ENCODE measurements at regions not wholly inside any gene's neighbourhood (a gene's known extent, or its start where the extent isn't known, plus 50 kb on each side); places are given as distances from the start of the nearest gene placed in this dataset.

DNA sequence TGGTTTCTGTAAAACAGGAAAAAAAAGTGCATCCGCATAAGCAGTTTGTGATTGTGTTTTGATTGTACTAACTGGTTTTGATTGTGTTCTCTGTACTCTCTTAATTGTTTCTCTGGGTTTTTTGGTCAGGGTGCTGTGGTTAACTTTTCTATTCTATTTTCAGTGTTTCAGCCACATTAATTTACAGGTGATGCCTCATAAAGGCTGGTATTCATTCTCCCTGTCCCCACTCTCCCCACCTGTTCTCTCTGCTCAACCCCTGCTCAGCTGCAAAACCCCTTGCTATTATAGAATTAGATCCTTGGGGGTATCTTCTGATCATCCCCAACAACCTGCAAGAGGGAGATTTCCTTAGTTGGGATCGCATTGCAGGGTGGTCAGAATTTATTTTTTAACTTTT is 285.4 kb upstream of the AZI2 start:
- no peak overlapping the region for H3K27ac ChIP-seq
- H3K4me3 ChIP-seq = no peak overlapping the region
- H3K9me3 ChIP-seq = no peaks in the 10 kb centered on the region
- no peak for DNase-seq
- no peak for ATAC-seq (ENCODE audit: low FRiP score in 2 of 2)
- H3K27me3 ChIP-seq = no peaks in the 10 kb centered on the region
- no peaks in the 10 kb centered on the region for H3K36me3 ChIP-seq
- no peaks in the 10 kb centered on the region for H3K4me1 ChIP-seq
- TF ChIP-seq POLR2AphosphoS5 (IDR thresholded peaks at IDR 0.05) (no peak), EP300 (IDR thresholded peaks at IDR 0.05) (no peak), POLR2A (IDR thresholded peaks at IDR 0.05) (no peak)
- TF ChIP-seq, protein P1, sequence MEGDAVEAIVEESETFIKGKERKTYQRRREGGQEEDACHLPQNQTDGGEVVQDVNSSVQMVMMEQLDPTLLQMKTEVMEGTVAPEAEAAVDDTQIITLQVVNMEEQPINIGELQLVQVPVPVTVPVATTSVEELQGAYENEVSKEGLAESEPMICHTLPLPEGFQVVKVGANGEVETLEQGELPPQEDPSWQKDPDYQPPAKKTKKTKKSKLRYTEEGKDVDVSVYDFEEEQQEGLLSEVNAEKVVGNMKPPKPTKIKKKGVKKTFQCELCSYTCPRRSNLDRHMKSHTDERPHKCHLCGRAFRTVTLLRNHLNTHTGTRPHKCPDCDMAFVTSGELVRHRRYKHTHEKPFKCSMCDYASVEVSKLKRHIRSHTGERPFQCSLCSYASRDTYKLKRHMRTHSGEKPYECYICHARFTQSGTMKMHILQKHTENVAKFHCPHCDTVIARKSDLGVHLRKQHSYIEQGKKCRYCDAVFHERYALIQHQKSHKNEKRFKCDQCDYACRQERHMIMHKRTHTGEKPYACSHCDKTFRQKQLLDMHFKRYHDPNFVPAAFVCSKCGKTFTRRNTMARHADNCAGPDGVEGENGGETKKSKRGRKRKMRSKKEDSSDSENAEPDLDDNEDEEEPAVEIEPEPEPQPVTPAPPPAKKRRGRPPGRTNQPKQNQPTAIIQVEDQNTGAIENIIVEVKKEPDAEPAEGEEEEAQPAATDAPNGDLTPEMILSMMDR (IDR thresholded peaks at IDR 0.05) = no peak
- WGBS, 2 donors = 92% methylated on average over 2 of the region's 2 CpGs

DNA sequence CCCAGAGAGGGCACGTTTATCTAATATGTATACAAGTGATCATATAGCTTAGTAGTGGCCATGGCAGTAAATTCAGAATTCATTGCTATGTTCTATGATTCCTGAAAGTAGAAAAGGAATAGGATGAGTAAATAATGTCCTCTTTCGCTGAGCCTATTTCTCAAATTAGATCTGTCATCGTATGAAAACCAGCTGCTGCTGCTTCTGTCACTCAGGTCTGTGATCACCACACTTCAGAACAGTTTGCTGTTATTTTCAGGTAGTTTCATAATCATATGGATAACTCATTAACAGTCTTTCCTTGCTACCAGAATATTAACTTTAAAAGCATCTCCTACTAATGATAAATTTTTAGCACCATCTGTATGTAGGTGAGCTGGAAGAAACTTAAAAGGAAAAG is 289.1 kb upstream of the AZI2 start:
- 60 to 61% methylated on average over 3 of the region's 3 CpGs for WGBS, 2 donors

DNA sequence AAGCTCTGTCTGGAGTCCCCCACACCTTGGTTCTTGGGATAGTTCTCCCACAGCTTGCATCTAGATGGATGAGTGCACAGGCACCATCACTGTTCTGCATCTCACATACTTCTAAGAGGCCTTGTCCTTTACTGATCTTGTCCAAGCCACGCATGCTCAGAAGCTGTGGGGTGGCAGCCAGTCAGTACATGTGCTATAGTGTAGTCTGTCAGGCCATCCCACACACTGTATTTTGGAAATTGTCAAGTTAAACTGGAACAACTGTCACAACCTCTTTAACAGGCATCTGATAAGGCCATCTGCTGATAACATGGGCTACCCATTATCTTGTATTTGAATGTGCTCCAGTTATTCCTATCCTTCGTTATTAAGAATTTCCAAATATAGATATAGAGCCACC is 296.5 kb upstream of the AZI2 start:
- no peak for ATAC-seq (ENCODE audit: low FRiP score in 2 of 2)
- H3K36me3 ChIP-seq = no peaks in the 10 kb centered on the region
- H3K9me3 ChIP-seq = no peaks in the 10 kb centered on the region
- TF ChIP-seq EP300 (IDR thresholded peaks at IDR 0.05) (no peak), POLR2A (IDR thresholded peaks at IDR 0.05) (no peak), POLR2AphosphoS5 (IDR thresholded peaks at IDR 0.05) (no peak)
- TF ChIP-seq, protein P1 (IDR thresholded peaks at IDR 0.05) = no peak
- no peaks in the 10 kb centered on the region for H3K27me3 ChIP-seq
- DNase-seq = no peak
- H3K4me1 ChIP-seq = no peaks in the 10 kb centered on the region
- WGBS, 2 donors = 84 to 87% methylated on average over 2 of the region's 2 CpGs
- no peak overlapping the region for H3K4me3 ChIP-seq
- no peak overlapping the region for H3K27ac ChIP-seq

More for the DNA sequence above, 289.1 kb upstream of the AZI2 start:
- DNase-seq (no peak), ATAC-seq (ENCODE audit: low FRiP score in 2 of 2) (no peak)
- H3K36me3 ChIP-seq = no peaks in the 10 kb centered on the region
- H3K27me3 ChIP-seq = no peaks in the 10 kb centered on the region
- TF ChIP-seq POLR2A (IDR thresholded peaks at IDR 0.05) (no peak), EP300 (IDR thresholded peaks at IDR 0.05) (no peak), POLR2AphosphoS5 (IDR thresholded peaks at IDR 0.05) (no peak)
- TF ChIP-seq, protein P1 (IDR thresholded peaks at IDR 0.05) = no peak
- H3K4me3 ChIP-seq = no peak overlapping the region
- H3K27ac ChIP-seq = no peak overlapping the region
- H3K4me1 ChIP-seq = no peaks in the 10 kb centered on the region
- H3K9me3 ChIP-seq = no peaks in the 10 kb centered on the region

DNA sequence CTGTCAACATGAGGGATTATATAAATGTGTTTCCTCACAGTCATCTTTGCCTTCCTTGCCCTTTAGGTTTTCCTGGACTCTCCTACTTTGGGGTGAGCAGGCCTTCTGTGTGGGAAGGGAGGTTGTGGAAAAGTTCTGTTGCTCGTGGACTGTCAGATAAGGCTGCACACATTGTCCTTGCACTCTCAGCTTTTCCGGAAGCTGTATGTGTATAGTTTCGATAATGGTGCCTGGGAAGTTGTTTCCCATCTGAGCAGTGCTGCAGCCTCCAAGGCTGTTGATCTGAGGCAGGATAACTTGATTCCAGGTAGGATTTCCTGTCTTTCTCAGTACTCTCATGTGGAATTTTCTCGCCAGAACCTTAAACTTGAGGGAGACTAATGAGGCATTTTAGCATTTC is 297.8 kb upstream of the AZI2 start:
- Histone ChIP-seq H3K36me3 (no peaks in the 10 kb centered on the region), H3K4me1 (no peaks in the 10 kb centered on the region), H3K27ac (no peak overlapping the region), H3K4me3 (no peak overlapping the region), H3K9me3 (no peaks in the 10 kb centered on the region), H3K27me3 (no peaks in the 10 kb centered on the region)
- DNase-seq (no peak), ATAC-seq (ENCODE audit: low FRiP score in 2 of 2) (no peak)
- TF ChIP-seq, protein P1 (IDR thresholded peaks at IDR 0.05) = no peak
- TF ChIP-seq POLR2AphosphoS5 (IDR thresholded peaks at IDR 0.05) (no peak), EP300 (IDR thresholded peaks at IDR 0.05) (no peak), POLR2A (IDR thresholded peaks at IDR 0.05) (no peak)
- WGBS, 2 donors = 50 to 58% methylated on average over 4 of the region's 4 CpGs

DNA sequence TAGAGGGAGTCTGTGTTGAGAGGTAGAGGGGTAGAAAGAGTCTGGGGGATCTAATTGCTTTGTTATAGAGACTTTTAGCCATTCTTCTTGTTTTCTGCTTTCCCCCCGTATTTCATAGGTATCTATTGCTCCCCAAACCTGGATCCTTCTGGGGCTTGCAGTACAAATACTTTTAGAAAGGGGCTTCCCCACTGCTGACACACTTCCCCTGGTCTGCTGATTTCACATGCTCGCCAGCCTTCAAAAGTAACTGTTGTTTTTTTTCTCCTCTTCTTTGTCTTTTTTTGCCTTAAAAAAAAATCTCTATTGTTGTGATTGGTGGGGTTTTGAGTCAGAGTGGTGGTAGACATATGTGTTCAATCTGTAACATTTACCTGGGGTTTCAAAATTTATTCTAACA is 300.6 kb upstream of the AZI2 start:
- Histone ChIP-seq H3K27me3 (no peaks in the 10 kb centered on the region), H3K4me1 (no peaks in the 10 kb centered on the region), H3K36me3 (no peaks in the 10 kb centered on the region), H3K27ac (no peak overlapping the region), H3K4me3 (no peak overlapping the region), H3K9me3 (no peaks in the 10 kb centered on the region)
- TF ChIP-seq EP300 (IDR thresholded peaks at IDR 0.05) (no peak), POLR2AphosphoS5 (IDR thresholded peaks at IDR 0.05) (no peak)
- DNase-seq (no peak), ATAC-seq (ENCODE audit: low FRiP score in 2 of 2) (no peak)
- WGBS, 2 donors = 72 to 86% methylated on average over 2 of the region's 2 CpGs

Measured in upper lobe of left lung (tissue), 6 donors.